Sciatic nerve (tissue), 2 donors: ENCODE measurements at regions not wholly inside any gene's neighbourhood (a gene's known extent, or its start where the extent isn't known, plus 50 kb on each side); places are given as distances from the start of the nearest gene placed in this dataset.

Experiments used
- ATAC-seq: fragments of 200-7000 bp; cut with Tn5 transposase; one replicate; pipeline ENCODE4 v1.9.1; 2020; ENCODE audit warnings: mild to moderate bottlenecking, moderate library complexity
- DNase-seq: peaks from one replicate; pipeline ENCODE4 v3.0.0-alpha.2; 2020; ENCODE audit warnings: low spot score
- intact Hi-C: fragments of 100-400 bp; cut with DNase I; formaldehyde crosslinking; loops from one replicate; pipeline ENCODE4 v1.14.2; 2022
- donor health status: DM: no; HTN: no; CAD: no.
- donor health status: DM: no; HTN: no; CAD: no.

GRCh38 chr3:3745693-3746092 lies 53.5 kb upstream of the LRRN1 start:
- DNase-seq, result no peak
- ATAC-seq, result no peak

GRCh38 chr3:3744826-3745225 lies 54.4 kb upstream of the LRRN1 start:
- DNase-seq, result no peak
- intact Hi-C loops, result no loop called here

More at GRCh38 chr3:3745693-3746092, 53.5 kb upstream of the LRRN1 start:
- intact Hi-C loops, result no loop called here

GRCh38 chr3:3743754-3744153 lies 55.5 kb upstream of the LRRN1 start:
- no peak for DNase-seq
- ATAC-seq, result no peak
- intact Hi-C loops, result no loop called here

More at GRCh38 chr3:3744826-3745225, 54.4 kb upstream of the LRRN1 start:
- no peak for ATAC-seq

- no peak for DNase-seq
- ATAC-seq, result no peak
- intact Hi-C loops, result no loop called here
These were observed 59.2 kb upstream of the LRRN1 start for GRCh38 chr3:3740061-3740460.

- intact Hi-C loops, result no loop called here
- ATAC-seq (no peak), DNase-seq (no peak)
These were observed 59.7 kb upstream of the LRRN1 start for GRCh38 chr3:3739330-3740060.

- no peak for ATAC-seq
- intact Hi-C loops, result no loop called here
These were observed 61.7 kb upstream of the LRRN1 start for GRCh38 chr3:3737531-3737930.

GRCh38 chr3:3735919-3736318 lies 63.3 kb upstream of the LRRN1 start:
- no peak for ATAC-seq
- DNase-seq, result no peak
- intact Hi-C loops, result no loop called here

More at GRCh38 chr3:3737531-3737930, 61.7 kb upstream of the LRRN1 start:
- DNase-seq, result no peak

- no peak for DNase-seq
- intact Hi-C loops, result no loop called here
- ATAC-seq, result no peak
These were observed 64.3 kb upstream of the LRRN1 start for GRCh38 chr3:3734881-3735280.

- intact Hi-C loops, result no loop called here
- DNase-seq (no peak), ATAC-seq (no peak)
These were observed 70.0 kb upstream of the LRRN1 start for GRCh38 chr3:3729261-3729660.

GRCh38 chr3:3726549-3726948 lies 72.7 kb upstream of the LRRN1 start:
- ATAC-seq (no peak), DNase-seq (no peak)
- intact Hi-C loops, result no loop called here

GRCh38 chr3:3714572-3714971 lies 84.7 kb upstream of the LRRN1 start:
- DNase-seq (no peak), ATAC-seq (no peak)
- intact Hi-C loops, result no loop called here

- ATAC-seq (no peak), DNase-seq (no peak)
- intact Hi-C loops, result no loop called here
These were observed 86.3 kb upstream of the LRRN1 start for GRCh38 chr3:3712971-3713370.

GRCh38 chr3:3708769-3709115 lies 90.5 kb upstream of the LRRN1 start:
- DNase-seq, result no peak
- no peak for ATAC-seq
- intact Hi-C loops, result no loop called here

- ATAC-seq (no peak), DNase-seq (no peak)
- intact Hi-C loops, result no loop called here
These were observed 91.1 kb upstream of the LRRN1 start for GRCh38 chr3:3707858-3708768.

GRCh38 chr3:3705090-3705775 lies 94.0 kb upstream of the LRRN1 start:
- peak; percentile 74 for ATAC-seq
- DNase-seq, result peak; percentile 60

GRCh38 chr3:3701949-3702348 lies 97.3 kb upstream of the LRRN1 start:
- no peak for DNase-seq
- intact Hi-C loops, result no loop called here
- no peak for ATAC-seq

More at GRCh38 chr3:3705090-3705775, 94.0 kb upstream of the LRRN1 start:
- intact Hi-C loops, result no loop called here

GRCh38 chr3:3699816-3700633 lies 99.2 kb upstream of the LRRN1 start:
- no peak for ATAC-seq
- no peak for DNase-seq
- intact Hi-C loops, result no loop called here

GRCh38 chr3:3699407-3699806 lies 99.8 kb upstream of the LRRN1 start:
- ATAC-seq (no peak), DNase-seq (no peak)
- intact Hi-C loops, result no loop called here

- DNase-seq (no peak), ATAC-seq (no peak)
- intact Hi-C loops, result no loop called here
These were observed 102.9 kb upstream of the LRRN1 start for GRCh38 chr3:3696345-3696744.
